ENCODE measurements at regions not wholly inside any gene's neighbourhood (a gene's known extent, or its start where the extent isn't known, plus 50 kb on each side); places are given as distances from the start of the nearest gene placed in this dataset.
"Not testable (repeated sequence)": the region's sequence is repeated elsewhere in the genome, so short reads cannot be mapped to it uniquely, and the experiment has no call there.

GRCh38 chr2:146720170-146720569 lies 1124.7 kb upstream of the ACVR2A start:
- TF ChIP-seq CTCF (IDR thresholded peaks at IDR 0.05; ENCODE audit: insufficient read depth, low read depth, low read length), result no peak
- H3K4me3 ChIP-seq (ENCODE audit: low read depth, low read length), result no peak overlapping the region
- no peak for DNase-seq (ENCODE audit: low read depth)

DNA sequence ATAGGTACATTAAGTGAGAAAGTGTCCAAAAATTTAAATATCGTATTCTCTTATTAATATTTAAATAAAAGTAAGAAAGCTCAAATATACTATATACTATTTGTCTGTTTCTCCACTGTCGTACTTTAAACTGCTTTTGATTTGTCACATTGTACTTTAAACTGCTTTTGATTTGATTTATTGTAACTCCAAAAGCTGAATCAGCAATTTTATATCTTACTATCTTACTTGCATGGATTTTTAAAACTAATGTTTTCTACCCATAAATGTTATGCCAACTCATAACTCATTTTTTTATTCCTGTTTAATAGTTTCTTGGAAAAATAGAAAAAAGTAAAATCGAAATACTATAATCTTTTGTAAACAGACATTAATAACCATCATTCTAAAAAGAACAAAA lies 1128.2 kb upstream of the ACVR2A start:
- no peak for DNase-seq (ENCODE audit: low read depth)
- TF ChIP-seq CTCF (IDR thresholded peaks at IDR 0.05; ENCODE audit: insufficient read depth, low read depth, low read length), result no peak
- no peak overlapping the region for H3K4me3 ChIP-seq (ENCODE audit: low read depth, low read length)

DNA sequence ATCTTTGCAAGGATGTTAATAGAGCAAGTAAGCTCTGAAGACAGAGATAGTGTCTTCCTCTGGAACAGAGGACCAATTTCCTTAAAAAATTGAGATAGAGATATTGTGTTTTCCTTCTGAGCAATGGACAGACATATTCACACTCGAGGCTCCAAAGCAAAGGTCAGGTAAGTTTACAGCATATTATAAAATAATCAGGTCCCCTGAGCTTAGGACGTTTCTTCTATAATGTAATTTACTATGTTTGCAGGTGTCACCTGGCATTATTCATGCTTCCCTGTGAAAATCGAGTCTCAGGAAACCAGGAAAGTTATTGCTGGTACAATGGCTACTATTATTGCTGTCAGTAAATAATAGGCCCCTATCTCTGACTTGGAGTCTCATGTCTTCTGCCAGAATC lies 1135.8 kb upstream of the ACVR2A start:
- DNase-seq (ENCODE audit: low read depth), result no peak
- TF ChIP-seq CTCF (IDR thresholded peaks at IDR 0.05; ENCODE audit: insufficient read depth, low read depth, low read length), result no peak
- H3K4me3 ChIP-seq (ENCODE audit: low read depth, low read length), result no peak overlapping the region

DNA sequence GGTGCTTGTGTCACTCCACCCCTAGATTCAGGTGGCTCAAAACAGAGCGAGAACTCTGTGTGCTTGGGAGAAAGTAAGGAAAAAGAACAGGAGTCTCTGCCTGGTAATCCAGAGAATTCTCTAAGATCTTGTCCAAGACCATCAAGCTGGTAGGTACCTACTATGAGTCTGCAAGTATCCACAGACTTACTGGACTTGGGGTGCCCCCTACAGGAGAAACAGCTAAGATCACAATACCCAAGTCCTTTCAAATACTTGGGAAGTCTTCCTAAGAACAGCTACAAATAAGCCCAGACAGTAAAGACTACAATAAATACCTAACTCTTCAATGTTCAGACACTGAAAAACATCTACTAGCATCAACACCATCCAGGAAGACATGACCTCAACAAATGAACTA lies 1143.6 kb upstream of the ACVR2A start:
- H3K4me3 ChIP-seq (ENCODE audit: low read depth, low read length), result no peak overlapping the region
- peak; percentile 7 for DNase-seq (ENCODE audit: low read depth)
- no peak for TF ChIP-seq CTCF (IDR thresholded peaks at IDR 0.05; ENCODE audit: insufficient read depth, low read depth, low read length)

- DNase-seq (ENCODE audit: low read depth), result no peak
- TF ChIP-seq CTCF (IDR thresholded peaks at IDR 0.05; ENCODE audit: insufficient read depth, low read depth, low read length), result no peak
- no peak overlapping the region for H3K4me3 ChIP-seq (ENCODE audit: low read depth, low read length)
These were observed 1147.5 kb upstream of the ACVR2A start for GRCh38 chr2:146697307-146697706.

DNA sequence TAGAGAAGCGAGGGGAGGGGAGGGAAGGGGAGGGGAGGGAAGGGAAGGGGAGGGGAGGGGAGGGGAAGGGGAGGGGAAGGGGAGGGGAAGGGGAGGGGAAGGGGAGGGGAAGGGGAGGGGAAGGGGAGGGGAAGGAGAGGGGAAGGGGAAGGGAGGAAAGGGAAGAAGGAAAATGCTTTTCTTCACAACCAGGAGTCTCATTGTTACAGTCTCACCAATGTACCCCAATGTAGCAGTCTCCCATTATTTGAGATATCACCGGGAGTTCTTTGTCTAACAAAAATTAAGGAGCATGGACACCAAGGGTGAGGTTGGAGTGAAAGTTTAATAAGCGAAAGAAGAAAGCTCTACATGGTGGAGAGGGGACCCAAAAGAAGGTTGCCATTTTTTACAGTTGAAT lies 1148.0 kb upstream of the ACVR2A start:
- not testable (repeated sequence) for H3K4me3 ChIP-seq (ENCODE audit: low read depth, low read length); DNase-seq (ENCODE audit: low read depth)

GRCh38 chr2:146681991-146682390 lies 1162.8 kb upstream of the ACVR2A start:
- no peak for DNase-seq (ENCODE audit: low read depth)
- no peak for TF ChIP-seq CTCF (IDR thresholded peaks at IDR 0.05; ENCODE audit: insufficient read depth, low read depth, low read length)

More at GRCh38 chr2:146681991-146682390, 1162.8 kb upstream of the ACVR2A start:
- no peak overlapping the region for H3K4me3 ChIP-seq (ENCODE audit: low read depth, low read length)
